Cardiac fibroblast (primary cell): ENCODE measurements at regions not wholly inside any gene's neighbourhood (a gene's known extent, or its start where the extent isn't known, plus 50 kb on each side); places are given as distances from the start of the nearest gene placed in this dataset.

ENCODE experiments used
- DNase-seq, 2 donors: peaks; one replicate each; pipeline versions ENCODE4 v3.0.0 to v3.0.0-alpha.2; 2010; ENCODE audit warnings: low read depth in 2 of 2
- H3K4me3 ChIP-seq, 2 donors: replicated peaks in 1 of 2; 1 replicate in 1 of 2; 2 replicates in 1 of 2; pipeline ENCODE4 v1.5.1; 2011; ENCODE audit warnings: low read depth in 2 of 2, low read length in 2 of 2, mild to moderate bottlenecking in 2 of 2, moderate library complexity in 1 of 2
- CTCF ChIP-seq: IDR thresholded peaks from one replicate; pipeline ENCODE4 v1.5.1; 2011; ENCODE audit warnings: low read depth, mild to moderate bottlenecking, low read length, inconsistent platforms

- no peak overlapping the region for H3K4me3 ChIP-seq
- no peak for DNase-seq
- TF ChIP-seq CTCF: no peak
Measured at GRCh38 chrX:36436361-36436760, 516.8 kb downstream of the CFAP47 start.

GRCh38 chrX:36443007-36443406 lies 523.5 kb downstream of the CFAP47 start:
- H3K4me3 ChIP-seq: no peak overlapping the region
- TF ChIP-seq CTCF: no peak
- DNase-seq: no peak

GRCh38 chrX:36445566-36445965 lies 526.0 kb downstream of the CFAP47 start:
- no peak overlapping the region for H3K4me3 ChIP-seq
- no peak for TF ChIP-seq CTCF
- DNase-seq: no peak

- no peak for DNase-seq
- H3K4me3 ChIP-seq: no peak overlapping the region
- no peak for TF ChIP-seq CTCF
Measured at GRCh38 chrX:36462142-36462541, 542.6 kb downstream of the CFAP47 start.

GRCh38 chrX:36480441-36480990 lies 527.6 kb upstream of the FAM47C start:
- TF ChIP-seq CTCF: no peak
- no peak for DNase-seq
- no peak overlapping the region for H3K4me3 ChIP-seq

- no peak overlapping the region for H3K4me3 ChIP-seq
- TF ChIP-seq CTCF: no peak
- DNase-seq: no peak
Measured at GRCh38 chrX:36501169-36501702, 506.9 kb upstream of the FAM47C start.

- H3K4me3 ChIP-seq: no peak overlapping the region
- no peak for DNase-seq
- TF ChIP-seq CTCF: no peak
Measured at GRCh38 chrX:36504625-36505024, 503.5 kb upstream of the FAM47C start.
